ENCODE measurements at regions not wholly inside any gene's neighbourhood (a gene's known extent, or its start where the extent isn't known, plus 50 kb on each side); places are given as distances from the start of the nearest gene placed in this dataset.

- TF ChIP-seq PKNOX1 (IDR thresholded peaks at IDR 0.05) (no peak), TARDBP (IDR thresholded peaks at IDR 0.05; ENCODE audit: borderline replicate concordance) (no peak)
Measured at GRCh38 chr12:93981411-93981810, 167.0 kb upstream of the PLXNC1 start (continued).

- ATAC-seq (no peak), DNase-seq (ENCODE audit: low read depth, low spot score) (no peak), FAIRE-seq (no peak)
- WGBS (ENCODE audit: insufficient coverage, insufficient replicate concordance, low lambda C conversion rate, missing lambda C conversion rate): 42% methylated on average over 9 of the region's 9 CpGs
- Histone ChIP-seq H3K9ac (ENCODE audit: control insufficient read depth, insufficient read depth, low read length) (no peak overlapping the region), H3K27me3 (replicated peaks in 1 of 2; ENCODE audit: control insufficient read depth in 2 of 2, insufficient read depth in 2 of 2, low read length in 1 of 2) (no peaks in the 10 kb centered on the region; a peak in 2 of 4 replicates), H3K4me3 (no peak overlapping the region), H3K36me3 (ENCODE audit: control insufficient read depth in 2 of 2, insufficient read depth in 2 of 2, low read length in 1 of 2) (no peaks in the 10 kb centered on the region), H2AFZ (ENCODE audit: control insufficient read depth, low read depth, low read length) (no peak overlapping the region), H3K4me1 (ENCODE audit: control insufficient read depth, insufficient read depth, low read length) (no peaks in the 10 kb centered on the region), H3K4me2 (ENCODE audit: control insufficient read depth, insufficient read depth) (no peak overlapping the region), H3K79me2 (ENCODE audit: control insufficient read depth, insufficient read depth, low read length) (no peaks in the 10 kb centered on the region), H3K9me3 (replicated peaks; ENCODE audit: control insufficient read depth, insufficient read depth, low read length) (no peaks in the 10 kb centered on the region), H4K20me1 (ENCODE audit: control insufficient read depth, insufficient read depth) (no peaks in the 10 kb centered on the region), H3K27ac (ENCODE audit: control insufficient read depth, insufficient read depth) (no peak overlapping the region)
- CTCF ChIA-PET: interaction anchor here (0.7 to 2.0 kb wide), 8 partner anchors 9 to 480 kb away, joined by 3 to 6 read pairs (median 4); no protein-coding TSS in a partner anchor
- BruUV-seq (replicated peaks): no TSS peak
- intact Hi-C loops (cut with micrococcal nuclease; ENCODE audit: unreplicated experiment) (no loop called here), in situ Hi-C loops (cut with MboI) (no loop called here)
- RAD21 ChIA-PET (ENCODE audit: unreplicated experiment): interaction anchor here (0.8 to 1.6 kb wide), 4 partner anchors 119 to 480 kb away, joined by 3 to 6 read pairs (median 4); no protein-coding TSS in a partner anchor
- TF ChIP-seq MYB (IDR thresholded peaks at IDR 0.05; ENCODE audit: borderline replicate concordance, low read depth, low read length) (no peak), BCLAF1 (IDR thresholded peaks at IDR 0.05) (no peak), ETV6 (conservative IDR thresholded peaks at IDR 0.05 in 1 of 2, IDR thresholded peaks at IDR 0.05 in 1 of 2; ENCODE audit: borderline replicate concordance in 1 of 2, low read depth in 1 of 2) (no peak), BMI1 (IDR thresholded peaks at IDR 0.05; ENCODE audit: borderline replicate concordance) (no peak)
- SMC1A ChIA-PET (ENCODE audit: uncharacterized antibody, unreplicated experiment): interaction anchor here (0.7 to 1.5 kb wide), 7 partner anchors 18 to 1533 kb away, joined by 3 to 5 read pairs (median 3); no protein-coding TSS in a partner anchor
- POLR2A ChIA-PET: no interaction called here
Measured at GRCh38 chr12:93982771-93983315, 165.5 kb upstream of the PLXNC1 start.
